SW480 (cell line): ENCODE measurements at regions not wholly inside any gene's neighbourhood (a gene's known extent, or its start where the extent isn't known, plus 50 kb on each side); places are given as distances from the start of the nearest gene placed in this dataset.

Source experiments
- DNase-seq: peaks from one replicate; pipeline ENCODE4 v3.0.0-alpha.2; 2016; ENCODE audit warnings: low spot score

DNA sequence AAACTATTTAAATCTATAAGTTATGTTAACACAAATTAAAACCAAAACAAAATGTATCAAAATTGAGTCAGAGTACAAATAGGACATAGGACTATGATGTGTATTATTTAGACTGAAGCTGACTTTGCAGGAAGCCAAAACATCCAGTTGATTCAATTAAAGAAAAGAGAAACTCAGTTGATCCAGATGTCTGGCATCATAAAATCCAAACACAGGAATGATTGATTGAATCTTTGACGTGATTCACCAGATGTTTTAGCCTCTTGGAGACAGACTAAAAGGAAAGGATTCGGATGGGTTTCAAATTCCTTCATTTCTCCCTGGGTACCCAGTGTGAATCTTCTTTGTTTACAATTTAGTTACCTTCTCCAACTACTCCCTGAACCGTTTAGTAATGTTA, 272.9 kb downstream of the IRS1 start:
- no peak for DNase-seq

DNA sequence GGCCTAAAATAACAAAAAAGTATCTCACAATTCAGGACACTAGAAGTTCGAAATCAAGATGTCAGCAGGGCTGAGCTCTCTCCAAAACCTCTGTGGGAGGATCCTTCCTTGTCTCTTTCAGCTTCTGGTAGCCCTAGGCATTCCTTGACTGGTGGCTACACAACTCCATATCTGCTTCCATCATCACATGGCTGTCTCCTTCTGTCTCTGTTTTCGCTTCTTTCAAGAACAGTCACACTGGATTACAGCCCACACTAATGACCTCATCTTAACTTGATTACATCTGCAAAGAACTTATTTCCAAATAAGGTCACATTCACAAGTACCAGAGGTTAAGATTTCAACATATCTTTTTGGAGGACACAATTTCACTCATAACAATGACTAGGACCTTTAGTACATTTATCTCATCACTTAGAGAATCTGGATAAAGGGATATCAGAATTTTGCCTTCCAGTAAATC, 275.2 kb downstream of the IRS1 start:
- DNase-seq = no peak

GRCh38 chr2:226520723-226521122, 278.9 kb downstream of the IRS1 start:
- no peak for DNase-seq

DNA sequence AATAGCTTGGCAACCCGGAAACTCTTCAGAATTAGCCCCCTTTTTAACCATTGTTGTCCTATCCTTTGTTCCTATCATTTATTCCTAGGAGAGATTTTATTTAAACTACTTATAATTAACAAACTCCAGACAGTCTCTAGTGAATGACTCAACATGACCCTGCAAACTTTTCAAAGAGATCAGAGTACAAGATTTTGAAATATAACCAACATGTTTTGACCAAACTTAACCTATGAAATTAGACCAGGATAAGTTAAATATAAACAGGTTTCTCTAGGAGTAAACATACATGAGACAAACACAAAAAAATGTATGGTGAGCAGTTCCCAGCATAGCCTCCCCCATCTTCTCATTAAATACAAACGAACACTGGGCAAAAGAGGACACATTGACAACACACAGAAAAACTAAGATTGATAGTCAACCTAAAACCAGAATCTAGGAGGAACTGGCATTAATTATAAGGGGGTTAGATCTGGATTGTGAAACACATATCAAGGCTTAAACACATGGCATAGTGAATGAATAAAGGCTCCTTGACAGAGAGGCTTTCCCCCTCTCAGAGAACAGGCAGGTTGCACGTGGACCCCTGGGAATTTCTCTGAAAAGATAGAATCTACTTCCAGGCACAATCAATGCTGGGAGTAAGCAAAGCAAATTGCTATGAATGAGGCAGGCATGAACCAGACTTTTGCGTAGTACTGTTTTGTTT, 284.1 kb downstream of the IRS1 start:
- DNase-seq = no peak

GRCh38 chr2:226514895-226515294, 284.7 kb downstream of the IRS1 start:
- peak; percentile 2 for DNase-seq

- DNase-seq = no peak
Observed at GRCh38 chr2:226511311-226511710, 288.3 kb downstream of the IRS1 start.

DNA sequence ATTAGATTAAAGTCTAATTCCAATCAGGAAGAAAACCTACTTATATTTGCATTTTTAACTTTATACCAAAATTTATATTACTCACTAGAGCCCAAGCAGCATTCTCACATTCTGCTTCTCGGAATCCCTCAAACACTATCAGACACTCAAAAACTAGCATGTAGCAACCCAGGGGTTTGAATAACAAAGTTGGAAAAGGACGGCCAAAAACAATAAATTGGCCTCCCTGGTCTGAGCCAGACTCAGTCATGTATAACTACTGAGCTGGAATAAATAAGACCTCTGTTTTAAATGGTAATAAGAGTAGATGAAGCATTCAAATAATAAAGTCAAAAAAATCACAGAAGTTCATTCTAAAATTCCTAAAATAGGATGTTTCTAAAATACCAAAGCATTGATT, 290.9 kb downstream of the IRS1 start:
- no peak for DNase-seq

DNA sequence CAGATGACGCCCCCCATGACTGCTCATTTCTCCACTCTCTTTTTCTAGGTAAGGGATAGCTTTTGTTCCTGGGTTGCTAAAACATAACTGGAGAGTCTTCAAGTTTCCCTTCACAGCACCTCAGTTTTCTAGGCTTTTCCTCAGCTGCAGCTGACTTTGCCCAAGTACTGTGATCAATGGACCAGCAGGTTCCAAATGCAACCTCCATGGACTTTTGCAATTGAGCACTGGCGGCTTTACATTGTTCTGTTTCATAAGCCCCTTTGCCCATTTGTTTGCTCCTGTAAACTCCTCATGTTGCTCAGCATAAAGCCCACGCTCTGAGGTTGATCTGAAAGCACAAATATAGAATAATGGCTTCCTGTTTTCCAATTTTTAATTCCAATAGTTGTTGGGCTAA, 291.6 kb downstream of the IRS1 start:
- DNase-seq = no peak

- no peak for DNase-seq
Observed at GRCh38 chr2:226497146-226497909, 302.3 kb downstream of the IRS1 start.

- no peak for DNase-seq
Observed at GRCh38 chr2:226496273-226496550, 303.4 kb downstream of the IRS1 start.

- no peak for DNase-seq
Observed at GRCh38 chr2:226495466-226496272, 304.0 kb downstream of the IRS1 start.

DNA sequence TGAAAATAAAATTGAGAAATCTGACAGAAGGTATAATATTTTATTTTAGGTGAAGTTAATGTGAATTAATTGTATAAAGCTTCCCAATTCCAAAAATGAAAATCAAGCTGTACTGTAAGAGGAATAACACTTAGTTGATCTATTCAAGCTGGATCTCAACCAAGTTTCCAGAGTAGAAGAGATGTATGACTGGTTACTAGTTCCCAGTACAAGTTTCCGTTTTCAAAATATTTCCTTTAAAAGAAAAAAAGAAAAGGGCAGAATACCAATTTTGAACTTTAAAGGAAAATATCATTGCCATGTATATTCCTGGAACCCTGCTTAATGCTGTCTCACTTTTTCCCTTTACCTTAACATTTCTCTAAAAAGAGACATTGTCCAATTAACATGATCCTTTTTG, 308.5 kb downstream of the IRS1 start:
- DNase-seq = no peak

GRCh38 chr2:226489775-226490541, 309.7 kb downstream of the IRS1 start:
- no peak for DNase-seq

DNA sequence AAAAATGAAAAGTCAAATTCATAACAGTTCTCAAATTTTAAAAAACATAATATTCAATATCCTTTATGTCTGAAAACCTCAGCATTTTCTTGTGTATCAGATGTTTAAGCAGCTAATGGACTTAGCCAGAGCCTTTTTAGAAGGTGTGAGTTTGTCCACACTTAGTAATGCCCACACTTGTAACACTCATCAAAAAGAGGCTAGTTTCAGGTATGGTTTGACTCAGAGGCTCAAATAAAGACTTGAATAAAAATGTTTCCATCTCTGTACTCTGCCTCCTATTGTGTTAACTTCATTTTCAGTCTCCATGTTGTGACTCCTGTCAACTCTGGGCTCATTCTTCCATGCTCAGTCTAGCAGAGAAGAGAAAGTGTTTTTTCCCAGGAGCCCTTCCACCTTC, 311.6 kb downstream of the IRS1 start:
- DNase-seq = no peak

GRCh38 chr2:226487573-226487972, 312.0 kb downstream of the IRS1 start:
- no peak for DNase-seq

DNA sequence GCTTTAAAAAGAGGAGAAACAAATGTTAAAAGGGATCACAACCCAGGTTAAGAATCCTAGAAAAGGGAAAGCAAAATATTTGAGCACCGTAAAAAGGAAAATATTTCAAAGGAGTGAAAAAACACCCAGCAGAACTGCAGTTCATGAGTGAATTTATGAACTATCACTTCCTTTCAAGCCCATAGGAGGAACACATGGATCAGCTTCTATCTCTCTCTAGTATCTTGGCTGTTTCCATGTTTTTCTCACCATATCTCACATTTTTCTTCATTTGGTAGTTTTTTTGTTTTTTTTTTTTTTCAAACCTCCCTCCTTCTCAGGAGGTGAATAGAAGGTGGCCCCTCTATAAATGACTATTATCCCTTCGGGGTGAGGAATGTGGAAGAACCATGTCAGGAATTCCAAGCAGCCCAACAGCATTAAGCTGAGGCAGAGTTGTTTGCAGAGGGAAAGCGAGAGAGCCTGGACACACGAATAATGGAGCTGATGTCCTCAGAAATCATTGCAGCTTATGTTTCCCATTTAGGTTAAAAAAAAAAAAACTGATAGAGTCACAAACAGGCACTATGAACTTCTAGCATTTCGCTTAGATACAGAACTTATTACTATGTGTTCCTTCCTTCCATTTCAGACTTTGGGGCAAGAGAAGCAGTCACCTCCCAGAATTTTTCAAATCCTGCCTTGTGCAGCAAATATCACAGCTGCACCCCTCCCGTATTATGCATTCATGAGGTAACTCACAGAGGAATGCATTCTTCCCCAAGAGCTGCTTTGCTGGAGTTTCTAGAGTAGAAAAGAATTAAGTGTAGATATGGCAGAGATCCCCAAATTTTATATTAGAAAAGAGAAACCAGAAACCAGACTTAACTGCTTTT, 315.6 kb downstream of the IRS1 start:
- DNase-seq = no peak

DNA sequence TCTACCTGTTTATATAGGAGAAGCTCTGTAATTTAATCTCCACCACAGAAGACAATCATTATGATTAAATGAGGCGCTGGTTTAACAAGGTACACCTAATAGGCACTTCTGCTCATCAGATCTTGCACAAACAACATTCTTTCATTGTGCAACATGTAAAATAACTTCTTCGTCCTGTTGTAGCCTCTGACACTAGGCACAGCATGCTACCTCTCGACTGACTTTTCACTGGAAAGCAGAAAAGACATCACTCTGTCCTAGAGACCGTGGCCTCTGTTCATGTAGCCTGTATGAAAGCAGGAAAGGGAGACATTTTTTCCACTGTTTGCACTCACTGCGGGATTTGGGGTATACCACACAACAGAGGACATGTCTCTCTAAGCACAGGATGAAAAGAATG, 316.5 kb downstream of the IRS1 start:
- DNase-seq = no peak

DNA sequence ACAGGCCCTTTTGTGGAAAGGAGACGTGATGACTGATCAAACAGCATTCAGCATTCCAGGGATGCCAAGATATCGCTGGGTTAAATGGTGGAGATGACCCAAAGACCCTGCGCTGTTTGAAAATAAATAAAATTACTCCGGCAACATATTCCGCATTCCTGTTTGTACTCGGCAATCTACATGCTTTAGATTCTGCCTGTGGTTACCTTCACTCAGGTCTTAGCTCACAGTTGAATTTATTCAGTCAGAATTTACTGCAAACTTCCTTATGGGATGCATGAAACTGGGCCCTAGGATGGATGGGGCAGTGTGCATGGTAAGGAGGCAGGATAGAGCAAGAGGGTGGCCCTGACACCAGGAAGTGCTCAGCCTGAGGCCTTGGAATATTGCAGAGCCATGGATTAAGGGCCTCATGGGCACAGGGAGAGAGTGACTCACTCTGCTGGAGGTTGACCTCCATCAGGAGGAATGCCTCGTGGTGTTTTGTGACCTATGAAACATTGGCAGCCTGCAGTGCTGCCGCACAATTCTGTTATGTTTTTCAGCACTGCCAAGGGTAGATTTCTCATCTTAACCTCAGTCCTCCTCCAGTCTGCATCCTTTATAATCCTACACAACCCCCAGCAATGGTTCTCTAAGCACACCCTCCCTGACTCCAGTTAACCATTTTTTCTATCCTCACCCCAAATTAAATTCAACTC, 321.4 kb downstream of the IRS1 start:
- no peak for DNase-seq

GRCh38 chr2:226477221-226478108, 322.2 kb downstream of the IRS1 start:
- no peak for DNase-seq

DNA sequence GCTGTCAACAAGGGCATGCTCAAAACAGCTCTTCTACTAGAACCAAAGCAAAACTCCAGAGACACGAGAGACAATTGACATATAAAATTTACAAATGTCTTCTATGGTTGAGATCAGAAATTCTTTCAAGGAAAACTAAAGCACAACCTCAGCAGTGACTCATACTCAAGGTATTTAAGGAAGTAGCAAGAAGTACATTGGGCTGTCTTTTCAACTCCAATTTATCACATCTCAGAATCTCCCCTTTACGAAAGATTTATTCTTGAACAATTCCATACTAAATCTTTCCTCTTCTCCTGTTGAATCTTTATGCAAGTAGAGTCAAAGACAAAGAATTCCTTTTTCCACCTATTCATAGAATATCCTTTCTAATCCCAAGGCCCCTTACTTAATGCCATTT, 324.0 kb downstream of the IRS1 start:
- no peak for DNase-seq
